HL-60/S4 (cell line): ENCODE measurements at regions not wholly inside any gene's neighbourhood (a gene's known extent, or its start where the extent isn't known, plus 50 kb on each side); places are given as distances from the start of the nearest gene placed in this dataset.
"Not testable (repeated sequence)": the region's sequence is repeated elsewhere in the genome, so short reads cannot be mapped to it uniquely, and the experiment has no call there.

Experiments
- in situ Hi-C: fragments of 300-500 bp; cut with MboI; formaldehyde crosslinking; loops from 2 replicates; pipeline ENCODE4 v1.14.3; 2022; ENCODE audit warnings: low sequenced_read_pairs

GRCh38 chr17:20681746-20682722 is 102.5 kb downstream of the CDRT15L2 start:
- in situ Hi-C loops, result not testable (repeated sequence)

GRCh38 chr17:20683651-20684229 is 104.2 kb downstream of the CDRT15L2 start:
- in situ Hi-C loops, result not testable (repeated sequence)

- in situ Hi-C loops, result not testable (repeated sequence)
These were observed 105.5 kb downstream of the CDRT15L2 start for GRCh38 chr17:20684975-20685374.

GRCh38 chr17:20687584-20687983 is 108.1 kb downstream of the CDRT15L2 start:
- in situ Hi-C loops, result not testable (repeated sequence)

- in situ Hi-C loops, result not testable (repeated sequence)
These were observed 109.7 kb downstream of the CDRT15L2 start for GRCh38 chr17:20689170-20689749.

GRCh38 chr17:20692706-20693105 is 113.2 kb downstream of the CDRT15L2 start:
- in situ Hi-C loops, result not testable (repeated sequence)

GRCh38 chr17:20695871-20696270 is 116.3 kb downstream of the CDRT15L2 start:
- in situ Hi-C loops, result not testable (repeated sequence)

- in situ Hi-C loops, result not testable (repeated sequence)
These were observed 119.1 kb downstream of the CDRT15L2 start for GRCh38 chr17:20698463-20699206.

GRCh38 chr17:20700528-20700927 is 121.0 kb downstream of the CDRT15L2 start:
- in situ Hi-C loops, result loop anchor here (25.0 kb wide), 1 partner anchor 138 kb away; no protein-coding TSS in a partner anchor

GRCh38 chr17:20701366-20701765 is 121.8 kb downstream of the CDRT15L2 start:
- in situ Hi-C loops, result loop anchor here (25.0 kb wide), 1 partner anchor 139 kb away; no protein-coding TSS in a partner anchor

- in situ Hi-C loops, result loop anchor here (25.0 kb wide), 1 partner anchor 140 kb away; no protein-coding TSS in a partner anchor
These were observed 123.2 kb downstream of the CDRT15L2 start for GRCh38 chr17:20702692-20703091.

GRCh38 chr17:20703781-20704180 is 124.3 kb downstream of the CDRT15L2 start:
- in situ Hi-C loops, result loop anchor here (25.0 kb wide), 1 partner anchor 141 kb away; no protein-coding TSS in a partner anchor

GRCh38 chr17:20705186-20705585 is 125.7 kb downstream of the CDRT15L2 start:
- in situ Hi-C loops, result loop anchor here (25.0 kb wide), 1 partner anchor 143 kb away; no protein-coding TSS in a partner anchor

GRCh38 chr17:20706751-20707373 is 127.3 kb downstream of the CDRT15L2 start:
- in situ Hi-C loops, result loop anchor here (25.0 kb wide), 1 partner anchor 145 kb away; no protein-coding TSS in a partner anchor

- in situ Hi-C loops, result loop anchor here (25.0 kb wide), 1 partner anchor 147 kb away; no protein-coding TSS in a partner anchor
These were observed 129.3 kb downstream of the CDRT15L2 start for GRCh38 chr17:20708821-20709220.

- in situ Hi-C loops, result loop anchor here (25.0 kb wide), 1 partner anchor 154 kb away; no protein-coding TSS in a partner anchor
These were observed 137.0 kb downstream of the CDRT15L2 start for GRCh38 chr17:20716481-20716880.

- in situ Hi-C loops, result loop anchor here (25.0 kb wide), 1 partner anchor 159 kb away; no protein-coding TSS in a partner anchor
These were observed 141.6 kb downstream of the CDRT15L2 start for GRCh38 chr17:20721171-20721570.

GRCh38 chr17:20724391-20724790 is 144.9 kb downstream of the CDRT15L2 start:
- in situ Hi-C loops, result loop anchor here (25.0 kb wide), 1 partner anchor 162 kb away; no protein-coding TSS in a partner anchor

GRCh38 chr17:20727201-20727600 is 147.7 kb downstream of the CDRT15L2 start:
- in situ Hi-C loops, result not testable (repeated sequence)

- in situ Hi-C loops, result no loop called here
These were observed 148.7 kb downstream of the CDRT15L2 start for GRCh38 chr17:20728181-20728580.
